ENCODE measurements at regions not wholly inside any gene's neighbourhood (a gene's known extent, or its start where the extent isn't known, plus 50 kb on each side); places are given as distances from the start of the nearest gene placed in this dataset.
"Not testable (repeated sequence)": the region's sequence is repeated elsewhere in the genome, so short reads cannot be mapped to it uniquely, and the experiment has no call there.

- Histone ChIP-seq H3K9me3 (no peaks in the 10 kb centered on the region), H3K4me1 (no peaks in the 10 kb centered on the region), H3K4me3 (replicated peaks in 1 of 3) (no peak overlapping the region), H3K27ac (no peak overlapping the region), H3K36me3 (no peaks in the 10 kb centered on the region), H3K27me3 (no peaks in the 10 kb centered on the region)
- intact Hi-C loops (cut with DNase I), result no loop called here
- no peak for TF ChIP-seq POLR2A (IDR thresholded peaks at IDR 0.05)
- TF ChIP-seq CTCF (IDR thresholded peaks at IDR 0.05), result no peak
- 87 to 88% methylated on average over 4 of the region's 4 CpGs for WGBS, 2 donors
- no peak for DNase-seq
Measured at GRCh38 chr16:66245868-66246267, 120.6 kb upstream of the CDH5 start.

- no peaks in the 10 kb centered on the region for H3K36me3 ChIP-seq
- TF ChIP-seq POLR2A (IDR thresholded peaks at IDR 0.05) (no peak), CTCF (IDR thresholded peaks at IDR 0.05) (no peak)
Measured at GRCh38 chr16:66245072-66245471, 121.4 kb upstream of the CDH5 start.

GRCh38 chr16:66242672-66243071, 123.8 kb upstream of the CDH5 start:
- intact Hi-C loops (cut with DNase I), result no loop called here
- Histone ChIP-seq H3K27me3 (no peaks in the 10 kb centered on the region), H3K4me1 (no peaks in the 10 kb centered on the region), H3K9me3 (no peaks in the 10 kb centered on the region), H3K4me3 (replicated peaks in 1 of 3) (no peak overlapping the region), H3K36me3 (no peaks in the 10 kb centered on the region), H3K27ac (no peak overlapping the region)
- DNase-seq, result no peak
- TF ChIP-seq POLR2A (IDR thresholded peaks at IDR 0.05) (no peak), CTCF (IDR thresholded peaks at IDR 0.05) (no peak)
- WGBS, 2 donors, result 92 to 93% methylated on average over 9 of the region's 9 CpGs

More at GRCh38 chr16:66245072-66245471, 121.4 kb upstream of the CDH5 start:
- H3K27me3 ChIP-seq, result no peaks in the 10 kb centered on the region
- WGBS, 2 donors, result 87 to 90% methylated on average over 8 of the region's 8 CpGs
- DNase-seq, result no peak
- H3K4me3 ChIP-seq (replicated peaks in 1 of 3), result no peak overlapping the region
- H3K4me1 ChIP-seq, result no peaks in the 10 kb centered on the region
- intact Hi-C loops (cut with DNase I), result no loop called here
- no peaks in the 10 kb centered on the region for H3K9me3 ChIP-seq
- no peak overlapping the region for H3K27ac ChIP-seq

- H3K4me1 ChIP-seq; H3K36me3 ChIP-seq; H3K9me3 ChIP-seq; H3K27me3 ChIP-seq; H3K4me3 ChIP-seq (replicated peaks in 1 of 3); intact Hi-C loops (cut with DNase I); DNase-seq; H3K27ac ChIP-seq: not testable (repeated sequence)
- WGBS, 2 donors, result 53 to 58% methylated on average over 6 of the region's 6 CpGs
Measured at GRCh38 chr16:66242206-66242605, 124.3 kb upstream of the CDH5 start.

- DNase-seq, result no peak
Measured at GRCh38 chr16:66240631-66241395, 125.7 kb upstream of the CDH5 start.

More at GRCh38 chr16:66240631-66241395, 125.7 kb upstream of the CDH5 start:
- 66 to 86% methylated on average over 8 of the region's 8 CpGs for WGBS, 2 donors
- no peaks in the 10 kb centered on the region for H3K4me1 ChIP-seq
- H3K4me3 ChIP-seq (replicated peaks in 1 of 3), result no peak overlapping the region
- peak overlapping the region in 1 of 3 donors; percentile 5 for H3K27ac ChIP-seq
- TF ChIP-seq POLR2A (IDR thresholded peaks at IDR 0.05), result no peak
- TF ChIP-seq CTCF (IDR thresholded peaks at IDR 0.05), result no peak
- H3K27me3 ChIP-seq, result no peaks in the 10 kb centered on the region
- no peaks in the 10 kb centered on the region for H3K9me3 ChIP-seq
- intact Hi-C loops (cut with DNase I), result no loop called here
- H3K36me3 ChIP-seq, result no peaks in the 10 kb centered on the region
